ENCODE measurements at regions not wholly inside any gene's neighbourhood (a gene's known extent, or its start where the extent isn't known, plus 50 kb on each side); places are given as distances from the start of the nearest gene placed in this dataset.

DNA sequence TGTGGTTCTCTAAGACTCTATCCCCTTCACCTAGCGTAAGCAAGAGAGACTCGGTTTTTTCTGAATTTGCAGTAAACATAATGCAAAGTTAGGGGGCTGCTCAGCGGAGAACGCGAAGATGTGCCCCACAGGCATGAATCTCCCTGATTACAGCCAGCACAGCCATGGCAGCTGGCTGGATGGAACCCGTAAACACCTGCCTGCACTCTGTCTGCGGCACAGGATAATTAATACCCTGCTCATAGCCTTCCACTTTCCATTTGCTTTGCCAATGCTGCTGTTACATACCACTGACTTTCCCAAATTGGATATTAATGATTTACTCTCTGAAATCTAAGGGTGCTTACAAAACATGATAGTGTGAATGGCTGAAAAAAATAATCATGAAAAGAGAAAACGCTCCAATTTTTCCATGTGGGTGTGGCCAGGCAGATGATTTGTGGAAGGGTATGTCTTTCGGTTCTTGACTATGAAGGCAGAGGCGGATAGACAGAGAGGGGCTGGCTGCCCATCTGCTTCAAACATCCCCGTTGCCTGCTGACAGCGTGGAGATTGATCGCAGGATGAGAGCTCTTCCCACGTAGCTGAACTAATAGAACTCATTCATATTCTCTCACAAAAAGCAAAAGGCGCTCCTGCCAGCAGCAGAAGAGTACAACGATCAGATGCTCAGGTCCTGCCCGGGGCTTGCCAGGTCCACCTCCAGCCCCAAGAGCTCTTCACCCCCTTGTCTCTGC lies 193.2 kb upstream of the GHITM start:
- TF ChIP-seq EZH2 (IDR thresholded peaks at IDR 0.05; ENCODE audit: borderline replicate concordance, low read length) = no peak
- no peak for TF ChIP-seq CTCF (IDR thresholded peaks at IDR 0.05; ENCODE audit: low read length)
- Histone ChIP-seq H3K27me3 (ENCODE audit: insufficient read depth, low read length) (no peaks in the 10 kb centered on the region; the same call in 1 of the 2 replicates), H3K27ac (ENCODE audit: low read depth, low read length, poor library complexity, severe bottlenecking) (no peak overlapping the region), H3K4me1 (ENCODE audit: insufficient read depth, low read length, severe bottlenecking) (no peaks in the 10 kb centered on the region), H3K9ac (ENCODE audit: low read length) (no peak overlapping the region), H2AFZ (ENCODE audit: low read length) (no peak overlapping the region), H3K4me3 (ENCODE audit: low read depth, low read length, poor library complexity, severe bottlenecking) (no peak overlapping the region), H3K79me2 (ENCODE audit: insufficient read depth, low read length) (no peaks in the 10 kb centered on the region), H3K9me2 (ENCODE audit: low read depth, low read length) (no peaks in the 10 kb centered on the region), H3K4me2 (ENCODE audit: low read length) (no peak overlapping the region), H4K20me1 (ENCODE audit: insufficient read depth, low read length) (no peaks in the 10 kb centered on the region), H3F3A (ENCODE audit: insufficient read depth, low read length) (no peaks in the 10 kb centered on the region), H3K36me3 (ENCODE audit: insufficient read depth, low read length) (no peaks in the 10 kb centered on the region), H3K9me3 (ENCODE audit: low read length) (no peaks in the 10 kb centered on the region)

- no peaks in the 10 kb centered on the region for H3K4me1 ChIP-seq (ENCODE audit: insufficient read depth, low read length, severe bottlenecking)
- H3K27ac ChIP-seq (ENCODE audit: low read depth, low read length, poor library complexity, severe bottlenecking) = no peak overlapping the region
- no peaks in the 10 kb centered on the region for H3K36me3 ChIP-seq (ENCODE audit: insufficient read depth, low read length)
- H3K27me3 ChIP-seq (ENCODE audit: insufficient read depth, low read length) = no peaks in the 10 kb centered on the region
- H3K9me3 ChIP-seq (ENCODE audit: low read length) = no peaks in the 10 kb centered on the region
- TF ChIP-seq EZH2 (IDR thresholded peaks at IDR 0.05; ENCODE audit: borderline replicate concordance, low read length) = no peak
- no peak for TF ChIP-seq CTCF (IDR thresholded peaks at IDR 0.05; ENCODE audit: low read length)
- no peak overlapping the region for H2AFZ ChIP-seq (ENCODE audit: low read length)
- no peak overlapping the region for H3K4me3 ChIP-seq (ENCODE audit: low read depth, low read length, poor library complexity, severe bottlenecking)
- H3F3A ChIP-seq (ENCODE audit: insufficient read depth, low read length) = no peaks in the 10 kb centered on the region
- no peaks in the 10 kb centered on the region for H4K20me1 ChIP-seq (ENCODE audit: insufficient read depth, low read length)
- H3K9me2 ChIP-seq (ENCODE audit: low read depth, low read length) = no peaks in the 10 kb centered on the region
- no peak overlapping the region for H3K4me2 ChIP-seq (ENCODE audit: low read length)
- no peaks in the 10 kb centered on the region for H3K79me2 ChIP-seq (ENCODE audit: insufficient read depth, low read length)
- no peak overlapping the region for H3K9ac ChIP-seq (ENCODE audit: low read length)
Observed at GRCh38 chr10:83952314-83952713, 187.0 kb upstream of the GHITM start.

GRCh38 chr10:83953589-83953988 lies 185.7 kb upstream of the GHITM start:
- no peak overlapping the region for H3K4me2 ChIP-seq (ENCODE audit: low read length)
- no peaks in the 10 kb centered on the region for H3K27me3 ChIP-seq (ENCODE audit: insufficient read depth, low read length)
- H3K4me3 ChIP-seq (ENCODE audit: low read depth, low read length, poor library complexity, severe bottlenecking) = no peak overlapping the region
- no peak overlapping the region for H2AFZ ChIP-seq (ENCODE audit: low read length)
- H3K27ac ChIP-seq (ENCODE audit: low read depth, low read length, poor library complexity, severe bottlenecking) = no peak overlapping the region
- H3K4me1 ChIP-seq (ENCODE audit: insufficient read depth, low read length, severe bottlenecking) = no peaks in the 10 kb centered on the region
- H4K20me1 ChIP-seq (ENCODE audit: insufficient read depth, low read length) = no peaks in the 10 kb centered on the region
- no peak overlapping the region for H3K9ac ChIP-seq (ENCODE audit: low read length)
- H3F3A ChIP-seq (ENCODE audit: insufficient read depth, low read length) = no peaks in the 10 kb centered on the region
- no peak for TF ChIP-seq EZH2 (IDR thresholded peaks at IDR 0.05; ENCODE audit: borderline replicate concordance, low read length)
- TF ChIP-seq CTCF (IDR thresholded peaks at IDR 0.05; ENCODE audit: low read length) = no peak
- H3K9me3 ChIP-seq (ENCODE audit: low read length) = no peaks in the 10 kb centered on the region
- H3K36me3 ChIP-seq (ENCODE audit: insufficient read depth, low read length) = no peaks in the 10 kb centered on the region
- no peaks in the 10 kb centered on the region for H3K9me2 ChIP-seq (ENCODE audit: low read depth, low read length)
- no peaks in the 10 kb centered on the region for H3K79me2 ChIP-seq (ENCODE audit: insufficient read depth, low read length)

Data from OCI-LY1 (cell line).